ENCODE measurements at regions not wholly inside any gene's neighbourhood (a gene's known extent, or its start where the extent isn't known, plus 50 kb on each side); places are given as distances from the start of the nearest gene placed in this dataset.

DNA sequence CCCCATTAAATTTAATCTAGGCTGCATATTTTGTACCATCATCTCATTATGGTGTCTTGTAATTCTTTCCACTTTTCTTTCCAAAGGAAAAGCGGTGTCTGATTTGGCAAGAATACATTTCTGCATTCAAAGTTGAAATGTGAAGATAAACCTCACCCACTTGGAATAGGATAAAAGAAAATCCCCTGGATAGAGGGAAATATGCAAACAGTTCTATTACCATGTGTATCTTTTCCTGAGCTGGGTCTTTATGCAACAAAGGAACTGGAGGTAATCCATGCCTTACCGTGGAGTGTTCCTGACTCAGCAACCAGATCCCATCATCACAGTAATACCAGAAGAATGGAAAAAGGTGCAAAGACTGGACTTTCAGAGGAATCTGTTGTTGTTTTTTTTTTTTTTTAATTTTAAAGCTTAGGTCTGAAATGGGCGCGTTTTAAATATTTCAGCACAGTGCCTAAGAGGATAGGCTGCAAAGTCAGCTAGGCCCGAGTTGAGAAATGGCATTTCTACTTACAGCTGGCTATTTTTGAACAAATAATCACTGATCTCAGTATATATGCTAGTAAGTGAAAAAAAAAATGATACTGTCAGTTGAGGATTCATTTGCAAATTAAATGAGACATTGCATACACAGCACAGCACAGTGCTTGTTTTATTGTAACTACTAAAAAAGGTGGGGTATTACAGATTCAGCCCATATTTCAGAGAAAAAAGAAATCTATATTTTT, 55.5 kb upstream of the ADAMTS9 start:
- Histone ChIP-seq H3K27me3 (ENCODE audit: control insufficient read depth in 2 of 2, insufficient read depth in 2 of 2, low read length in 2 of 2) (no peaks in the 10 kb centered on the region), H3K9me3 (ENCODE audit: control insufficient read depth in 2 of 2, low read length in 2 of 2) (no peaks in the 10 kb centered on the region), H3K27ac (ENCODE audit: low read depth in 2 of 2, low read length in 2 of 2) (no peak overlapping the region), H3K4me3 (ENCODE audit: low read length in 2 of 2) (no peak overlapping the region), H3K4me1 (ENCODE audit: control insufficient read depth in 2 of 2, insufficient read depth in 2 of 2, low read length in 2 of 2) (no peaks in the 10 kb centered on the region), H3K36me3 (ENCODE audit: control insufficient read depth in 2 of 2, insufficient read depth in 2 of 2, low read length in 2 of 2) (no peaks in the 10 kb centered on the region), H3K9ac (ENCODE audit: low read depth in 1 of 2, low read length in 2 of 2) (no peak overlapping the region)

- Histone ChIP-seq H3K9ac (ENCODE audit: low read depth in 1 of 2, low read length in 2 of 2) (no peak overlapping the region), H3K27me3 (ENCODE audit: control insufficient read depth in 2 of 2, insufficient read depth in 2 of 2, low read length in 2 of 2) (no peaks in the 10 kb centered on the region), H3K36me3 (ENCODE audit: control insufficient read depth in 2 of 2, insufficient read depth in 2 of 2, low read length in 2 of 2) (no peaks in the 10 kb centered on the region), H3K4me1 (ENCODE audit: control insufficient read depth in 2 of 2, insufficient read depth in 2 of 2, low read length in 2 of 2) (no peaks in the 10 kb centered on the region), H3K4me3 (ENCODE audit: low read length in 2 of 2) (no peak overlapping the region), H3K27ac (ENCODE audit: low read depth in 2 of 2, low read length in 2 of 2) (no peak overlapping the region), H3K9me3 (ENCODE audit: control insufficient read depth in 2 of 2, low read length in 2 of 2) (no peaks in the 10 kb centered on the region)
Measured at GRCh38 chr3:64741341-64741740, 53.5 kb upstream of the ADAMTS9 start.

DNA sequence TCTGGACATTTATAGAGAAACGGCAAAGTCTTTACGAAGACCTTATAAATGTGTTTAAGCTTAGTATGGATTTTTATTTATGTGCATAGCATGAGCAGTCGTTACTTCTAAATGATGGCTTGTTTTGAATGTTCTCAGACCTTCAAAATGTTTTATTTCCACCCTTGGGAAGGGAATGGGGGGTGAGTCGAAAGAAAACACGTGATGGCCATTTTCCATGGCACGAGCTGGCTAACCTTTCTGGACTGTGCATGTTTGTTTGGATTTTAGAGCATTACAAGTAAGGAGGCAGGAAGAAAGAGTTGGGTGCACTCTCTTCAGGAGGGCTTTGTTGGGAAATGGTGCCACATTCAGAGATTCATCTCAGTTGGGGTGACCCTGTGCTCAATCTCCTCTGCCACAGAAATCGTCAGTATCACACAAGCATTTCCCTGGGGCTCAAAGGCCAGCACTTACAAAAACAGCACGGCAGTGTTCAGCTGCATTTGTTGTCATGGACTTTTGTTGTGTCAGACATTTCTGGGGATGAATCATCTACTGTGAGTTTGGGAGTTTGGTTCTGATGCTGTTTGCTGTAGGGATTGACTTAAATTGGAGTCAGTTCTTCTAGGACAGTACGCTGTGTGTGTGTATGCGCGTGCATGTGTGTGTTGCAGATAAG, 52.3 kb upstream of the ADAMTS9 start:
- Histone ChIP-seq H3K9me3 (ENCODE audit: control insufficient read depth in 2 of 2, low read length in 2 of 2) (no peaks in the 10 kb centered on the region), H3K36me3 (ENCODE audit: control insufficient read depth in 2 of 2, insufficient read depth in 2 of 2, low read length in 2 of 2) (no peaks in the 10 kb centered on the region), H3K27me3 (ENCODE audit: control insufficient read depth in 2 of 2, insufficient read depth in 2 of 2, low read length in 2 of 2) (no peaks in the 10 kb centered on the region), H3K9ac (ENCODE audit: low read depth in 1 of 2, low read length in 2 of 2) (no peak overlapping the region), H3K4me3 (ENCODE audit: low read length in 2 of 2) (no peak overlapping the region), H3K4me1 (ENCODE audit: control insufficient read depth in 2 of 2, insufficient read depth in 2 of 2, low read length in 2 of 2) (no peaks in the 10 kb centered on the region), H3K27ac (ENCODE audit: low read depth in 2 of 2, low read length in 2 of 2) (peak overlapping the region in 1 of 2 donors; percentile 49)
